Loucy (cell line): ENCODE measurements at regions not wholly inside any gene's neighbourhood (a gene's known extent, or its start where the extent isn't known, plus 50 kb on each side); places are given as distances from the start of the nearest gene placed in this dataset.
A peak's percentile ranks its signal among the peaks of the same experiment; 100 is the strongest.
"Not testable (repeated sequence)": the region's sequence is repeated elsewhere in the genome, so short reads cannot be mapped to it uniquely, and the experiment has no call there.

Experiments
- H2AFZ ChIP-seq: fragments of 200-600 bp; sonication (generic); 2 replicates; pipeline ENCODE4 v1.6.0; 2016; ENCODE audit warnings: antibody characterized with exemption, mild to moderate bottlenecking, low read length, moderate library complexity
- H3F3A ChIP-seq: fragments of 200-600 bp; 2 replicates; pipeline ENCODE4 v1.6.0; 2016; ENCODE audit warnings: antibody characterized with exemption, low read depth, mild to moderate bottlenecking
- H3K27me3 ChIP-seq: fragments of 200-600 bp; sonication (generic); 2 replicates; pipeline ENCODE4 v1.6.1; 2014; ENCODE audit warnings: low read length, mild to moderate bottlenecking; ENCODE audit not compliant: insufficient read depth, poor library complexity, severe bottlenecking
- H3K36me3 ChIP-seq: fragments of 200-600 bp; sonication (generic); 2 replicates; pipeline ENCODE4 v1.6.1; 2016; ENCODE audit warnings: low read length; ENCODE audit not compliant: insufficient read depth
- H3K4me1 ChIP-seq: fragments of 200-600 bp; sonication (generic); 2 replicates; pipeline ENCODE4 v1.5.1; 2014; ENCODE audit warnings: low read length, mild to moderate bottlenecking; ENCODE audit not compliant: insufficient read depth, poor library complexity, severe bottlenecking
- H3K4me2 ChIP-seq: fragments of 200-600 bp; sonication (generic); 2 replicates; pipeline ENCODE4 v1.6.0; 2014; ENCODE audit warnings: antibody characterized with exemption, low read length, low read depth, mild to moderate bottlenecking; ENCODE audit not compliant: poor library complexity, severe bottlenecking
- H3K4me3 ChIP-seq: fragments of 200-600 bp; sonication (generic); 2 replicates; pipeline ENCODE4 v1.5.1; 2014; ENCODE audit warnings: low read length, mild to moderate bottlenecking, mixed read lengths; ENCODE audit not compliant: poor library complexity, severe bottlenecking
- H3K79me2 ChIP-seq: fragments of 200-600 bp; sonication (generic); 2 replicates; pipeline ENCODE4 v1.6.1; 2014; ENCODE audit warnings: low read length; ENCODE audit not compliant: insufficient read depth
- H3K9ac ChIP-seq: fragments of 200-600 bp; sonication (generic); 2 replicates; pipeline ENCODE4 v1.6.0; 2014; ENCODE audit warnings: mild to moderate bottlenecking, low read depth, low read length, moderate library complexity; ENCODE audit not compliant: poor library complexity, severe bottlenecking
- H3K9me2 ChIP-seq: fragments of 200-600 bp; sonication (generic); replicated peaks from 2 replicates; pipeline ENCODE4 v1.6.1; 2016; ENCODE audit warnings: low read depth, low read length, mixed read lengths
- H3K9me3 ChIP-seq: fragments of 200-600 bp; sonication (generic); 2 replicates; pipeline ENCODE4 v1.6.1; 2014; ENCODE audit warnings: mild to moderate bottlenecking, antibody characterized with exemption, low read length, low read depth; ENCODE audit not compliant: insufficient read depth
- H4K20me1 ChIP-seq: fragments of 200-600 bp; sonication (generic); 2 replicates; pipeline ENCODE4 v1.6.0; 2014; ENCODE audit warnings: antibody characterized with exemption, low read length, mild to moderate bottlenecking; ENCODE audit not compliant: insufficient read depth, poor library complexity, severe bottlenecking
- CTCF ChIP-seq: fragments of 200-600 bp; sonication (generic); conservative IDR thresholded peaks from 2 replicates; pipeline ENCODE4 v1.5.1; 2014; ENCODE audit warnings: mild to moderate bottlenecking, antibody characterized with exemption, low read length
- EZH2phosphoT487 ChIP-seq: fragments of 200-600 bp; IDR thresholded peaks from 2 replicates; pipeline ENCODE4 v1.6.1; 2018; ENCODE audit warnings: antibody characterized with exemption, mild to moderate bottlenecking, moderate library complexity, borderline replicate concordance

- no peaks in the 10 kb centered on the region for H3F3A ChIP-seq
- no peaks in the 10 kb centered on the region for H3K79me2 ChIP-seq
- H3K9me3 ChIP-seq = no peaks in the 10 kb centered on the region
- no peaks in the 10 kb centered on the region for H3K4me1 ChIP-seq
- no peak overlapping the region for H3K4me3 ChIP-seq
- no peaks in the 10 kb centered on the region for H3K9me2 ChIP-seq
- H3K36me3 ChIP-seq = no peaks in the 10 kb centered on the region
- no peak for TF ChIP-seq CTCF
- no peaks in the 10 kb centered on the region for H3K27me3 ChIP-seq
- H2AFZ ChIP-seq = no peak overlapping the region
- no peak overlapping the region for H3K9ac ChIP-seq
- H3K4me2 ChIP-seq = no peak overlapping the region
- no peaks in the 10 kb centered on the region for H4K20me1 ChIP-seq
These were observed 770.8 kb downstream of the EPHA7 start for GRCh38 chr6:92648364-92649086.

- TF ChIP-seq CTCF = no peak
- TF ChIP-seq EZH2phosphoT487 = no peak
- Histone ChIP-seq H3K4me3 (no peak overlapping the region), H3K36me3 (no peaks in the 10 kb centered on the region), H3F3A (no peaks in the 10 kb centered on the region), H3K27me3 (no peaks in the 10 kb centered on the region), H2AFZ (no peak overlapping the region), H3K4me1 (no peaks in the 10 kb centered on the region), H4K20me1 (no peaks in the 10 kb centered on the region), H3K79me2 (no peaks in the 10 kb centered on the region), H3K9me2 (no peaks in the 10 kb centered on the region), H3K9ac (no peak overlapping the region), H3K9me3 (no peaks in the 10 kb centered on the region), H3K4me2 (no peak overlapping the region)
These were observed 771.7 kb downstream of the EPHA7 start for GRCh38 chr6:92647630-92648029.

GRCh38 chr6:92644104-92644791 lies 775.1 kb downstream of the EPHA7 start:
- H3F3A ChIP-seq, H3K4me2 ChIP-seq, H3K79me2 ChIP-seq, H3K27me3 ChIP-seq, H3K4me3 ChIP-seq, H2AFZ ChIP-seq, H3K9ac ChIP-seq, H3K36me3 ChIP-seq, H3K9me3 ChIP-seq, H4K20me1 ChIP-seq, H3K9me2 ChIP-seq, H3K4me1 ChIP-seq: not testable (repeated sequence)
- peak; percentile 61 for TF ChIP-seq CTCF
